Endothelial cell of umbilical vein (primary cell): ENCODE measurements at regions not wholly inside any gene's neighbourhood (a gene's known extent, or its start where the extent isn't known, plus 50 kb on each side); places are given as distances from the start of the nearest gene placed in this dataset.

Source experiments
- EZH2 ChIP-seq: IDR thresholded peaks from 2 replicates; pipeline ENCODE4 v1.6.1; 2012; ENCODE audit warnings: borderline replicate concordance, low read depth, mild to moderate bottlenecking, moderate library complexity, low read length, inconsistent platforms; ENCODE audit not compliant: severe bottlenecking
- GATA2 ChIP-seq: IDR thresholded peaks from 2 replicates; pipeline ENCODE4 v1.7.0; 2011; ENCODE audit warnings: low read depth, mild to moderate bottlenecking, moderate library complexity, mixed read lengths, low read length; ENCODE audit not compliant: insufficient read length, insufficient read depth
- POLR2A ChIP-seq: IDR thresholded peaks from 2 replicates; pipeline ENCODE4 v1.6.1; 2012; ENCODE audit warnings: low read depth, mild to moderate bottlenecking, control low read depth, low read length
- TF ChIP-seq, protein P1 (sequence below), 2 donors: IDR thresholded peaks; 1 replicate in 1 of 2; 2 replicates in 1 of 2; pipeline ENCODE4 v1.5.1; 2011; ENCODE audit warnings: low read length in 2 of 2, mild to moderate bottlenecking in 2 of 2, moderate library complexity in 2 of 2, control low read depth in 1 of 2, inconsistent platforms in 1 of 2, low read depth in 1 of 2; ENCODE audit not compliant: insufficient read depth in 1 of 2; ENCODE audit errors: extremely low read depth in 1 of 2
- TF ChIP-seq, protein P2 (sequence below): IDR thresholded peaks from 2 replicates; pipeline ENCODE4 v1.6.1; 2011; ENCODE audit not compliant: insufficient read depth, insufficient read length

DNA sequence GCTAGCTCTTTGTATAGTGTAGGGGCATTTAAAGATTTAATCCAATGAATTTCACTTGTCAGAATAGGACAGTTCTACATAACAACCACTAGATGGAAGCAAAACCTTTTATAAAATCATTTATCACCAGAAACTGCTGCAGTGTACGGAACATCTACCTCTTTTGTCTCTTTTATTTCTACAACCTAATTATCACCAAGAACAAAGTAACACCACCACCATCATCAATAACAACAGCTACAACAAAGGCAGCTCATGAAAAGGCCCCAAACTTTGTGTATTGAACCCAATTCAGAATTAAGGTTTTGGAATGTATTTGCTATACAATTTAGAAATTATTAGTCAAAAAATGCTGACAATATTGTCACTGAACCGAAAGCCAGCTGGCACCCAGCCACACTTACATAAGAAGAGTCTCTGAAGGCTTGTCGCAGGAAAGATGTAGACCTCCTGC, 260.9 kb upstream of the RPS6KA3 start:
- TF ChIP-seq, protein P1, sequence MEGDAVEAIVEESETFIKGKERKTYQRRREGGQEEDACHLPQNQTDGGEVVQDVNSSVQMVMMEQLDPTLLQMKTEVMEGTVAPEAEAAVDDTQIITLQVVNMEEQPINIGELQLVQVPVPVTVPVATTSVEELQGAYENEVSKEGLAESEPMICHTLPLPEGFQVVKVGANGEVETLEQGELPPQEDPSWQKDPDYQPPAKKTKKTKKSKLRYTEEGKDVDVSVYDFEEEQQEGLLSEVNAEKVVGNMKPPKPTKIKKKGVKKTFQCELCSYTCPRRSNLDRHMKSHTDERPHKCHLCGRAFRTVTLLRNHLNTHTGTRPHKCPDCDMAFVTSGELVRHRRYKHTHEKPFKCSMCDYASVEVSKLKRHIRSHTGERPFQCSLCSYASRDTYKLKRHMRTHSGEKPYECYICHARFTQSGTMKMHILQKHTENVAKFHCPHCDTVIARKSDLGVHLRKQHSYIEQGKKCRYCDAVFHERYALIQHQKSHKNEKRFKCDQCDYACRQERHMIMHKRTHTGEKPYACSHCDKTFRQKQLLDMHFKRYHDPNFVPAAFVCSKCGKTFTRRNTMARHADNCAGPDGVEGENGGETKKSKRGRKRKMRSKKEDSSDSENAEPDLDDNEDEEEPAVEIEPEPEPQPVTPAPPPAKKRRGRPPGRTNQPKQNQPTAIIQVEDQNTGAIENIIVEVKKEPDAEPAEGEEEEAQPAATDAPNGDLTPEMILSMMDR (IDR thresholded peaks at IDR 0.05; ENCODE audit: extremely low read depth in 1 of 2, insufficient read depth in 1 of 2, low read depth in 1 of 2, low read length in 2 of 2), result peak; percentile 10 to 19
- TF ChIP-seq, protein P2, sequence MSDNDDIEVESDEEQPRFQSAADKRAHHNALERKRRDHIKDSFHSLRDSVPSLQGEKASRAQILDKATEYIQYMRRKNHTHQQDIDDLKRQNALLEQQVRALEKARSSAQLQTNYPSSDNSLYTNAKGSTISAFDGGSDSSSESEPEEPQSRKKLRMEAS, result no peak
- no peak for TF ChIP-seq GATA2
- no peak for TF ChIP-seq EZH2
- TF ChIP-seq POLR2A, result no peak
